GM18867 (cell line): ENCODE measurements at regions not wholly inside any gene's neighbourhood (a gene's known extent, or its start where the extent isn't known, plus 50 kb on each side); places are given as distances from the start of the nearest gene placed in this dataset.

Experiments used
- ATAC-seq: cut with Tn5 transposase; IDR thresholded peaks from one replicate; pipeline ENCODE4 v1.9.1; 2021; ENCODE audit warnings: mild to moderate bottlenecking, moderate library complexity; ENCODE audit not compliant: unreplicated experiment

GRCh38 chr11:87972133-87972532, 203.1 kb downstream of the RAB38 start:
- peak; percentile 77 for ATAC-seq

GRCh38 chr11:87971354-87971753, 203.9 kb downstream of the RAB38 start:
- no peak for ATAC-seq

- ATAC-seq, result no peak
These were observed 204.5 kb downstream of the RAB38 start for GRCh38 chr11:87970762-87971161.

DNA sequence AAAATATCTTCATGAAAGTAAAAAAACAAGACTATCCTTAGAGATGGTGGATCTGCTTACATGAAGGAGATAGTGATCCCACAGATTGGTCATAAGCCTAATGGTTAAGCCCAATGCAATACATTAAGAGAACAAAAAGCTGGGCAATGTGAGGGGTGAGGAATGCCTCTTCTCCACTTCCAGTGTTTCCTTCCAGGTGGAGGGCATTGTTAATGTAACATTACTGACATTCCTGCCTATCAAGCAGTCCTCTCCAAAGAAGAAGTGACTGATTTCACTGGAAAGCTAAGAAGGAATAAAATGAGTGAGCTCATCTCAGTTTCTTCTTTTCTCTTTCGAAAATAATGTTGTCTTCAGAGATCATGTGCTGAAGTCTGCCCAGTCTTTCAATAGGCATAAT, 207.8 kb downstream of the RAB38 start:
- no peak for ATAC-seq

GRCh38 chr11:87966694-87967093, 208.5 kb downstream of the RAB38 start:
- no peak for ATAC-seq

- ATAC-seq, result no peak
These were observed 209.0 kb downstream of the RAB38 start for GRCh38 chr11:87966216-87966615.

GRCh38 chr11:87961606-87962005, 213.6 kb downstream of the RAB38 start:
- no peak for ATAC-seq

DNA sequence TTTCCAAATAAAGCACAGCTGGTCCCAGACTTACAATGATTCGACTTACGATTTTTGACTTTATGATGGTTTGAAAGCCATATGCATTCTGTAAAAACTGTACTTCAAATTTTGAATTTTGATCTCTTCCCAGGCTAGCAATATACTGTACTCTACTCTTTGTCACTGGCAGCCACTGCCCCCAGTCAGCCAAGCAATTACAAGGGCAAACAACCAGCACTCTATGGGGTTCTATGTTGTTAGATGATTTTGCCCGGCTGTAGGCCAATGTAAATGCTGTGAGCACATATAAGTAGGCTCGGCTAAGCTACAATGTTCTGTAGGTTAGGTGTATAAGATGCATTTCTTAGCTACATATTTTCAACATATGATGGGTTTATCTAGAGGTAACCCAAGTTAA, 217.3 kb downstream of the RAB38 start:
- ATAC-seq, result no peak

DNA sequence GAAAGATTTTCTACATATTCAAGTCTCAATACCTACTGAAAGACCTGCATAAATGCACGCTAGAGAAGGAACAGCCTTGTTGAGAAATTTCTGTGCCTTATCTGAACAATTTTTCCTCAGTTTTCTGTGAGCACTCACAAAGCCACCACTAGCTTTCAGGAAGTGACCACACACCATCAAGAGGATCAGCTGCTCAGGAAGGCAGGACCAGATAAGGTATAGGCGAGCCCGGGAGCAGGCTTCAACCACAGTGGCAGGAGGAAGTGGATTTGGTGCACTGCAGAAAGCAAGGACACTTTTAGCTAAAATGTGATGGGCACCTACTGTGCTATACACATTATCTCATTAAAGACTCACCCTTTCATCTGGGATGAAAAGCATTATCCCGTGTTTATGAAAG, 220.8 kb downstream of the RAB38 start:
- ATAC-seq, result no peak

- ATAC-seq, result no peak
These were observed 232.5 kb downstream of the RAB38 start for GRCh38 chr11:87942786-87943185.

DNA sequence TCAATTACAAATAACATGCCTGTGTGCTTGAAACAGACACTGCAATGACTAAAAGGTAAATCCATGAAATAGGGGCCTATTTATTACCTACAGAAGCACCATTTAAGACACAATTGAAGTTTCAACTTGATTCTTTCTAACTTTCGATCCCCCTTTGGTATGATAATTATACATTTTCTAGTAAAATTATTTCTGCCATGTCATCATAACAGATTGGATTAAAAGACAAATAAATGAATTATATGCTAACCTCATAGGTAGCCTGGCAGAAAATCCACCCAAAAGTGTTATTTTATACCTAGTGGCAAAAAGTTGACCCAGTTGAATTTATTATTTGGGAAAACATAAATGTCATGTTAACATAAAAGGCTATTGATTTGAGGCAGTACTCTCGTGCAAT, 241.1 kb downstream of the RAB38 start:
- ATAC-seq, result no peak

GRCh38 chr11:87926250-87926970, 248.8 kb downstream of the RAB38 start:
- ATAC-seq, result peak; percentile 68

GRCh38 chr11:87924125-87924524, 251.1 kb downstream of the RAB38 start:
- ATAC-seq, result no peak

DNA sequence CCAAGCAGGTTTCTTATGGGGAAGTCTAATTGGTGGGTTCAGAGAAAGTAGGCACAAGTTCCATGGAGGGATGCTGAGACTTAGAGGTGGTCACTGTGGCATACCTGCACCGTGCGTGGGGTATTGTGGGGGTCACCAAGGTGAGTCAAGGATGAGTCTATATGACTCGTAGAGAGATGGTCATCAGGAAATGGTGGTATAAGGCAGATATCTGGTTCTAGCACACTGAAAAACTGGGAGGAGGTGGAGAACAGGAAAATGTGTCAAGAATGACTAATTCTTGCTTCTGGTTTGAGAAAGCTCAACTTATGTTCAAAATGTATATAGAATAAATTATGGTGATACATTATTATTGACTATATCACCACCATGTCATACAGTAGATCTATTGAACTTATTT, 258.1 kb downstream of the RAB38 start:
- no peak for ATAC-seq

GRCh38 chr11:87909178-87909577, 266.1 kb downstream of the RAB38 start:
- ATAC-seq, result no peak

DNA sequence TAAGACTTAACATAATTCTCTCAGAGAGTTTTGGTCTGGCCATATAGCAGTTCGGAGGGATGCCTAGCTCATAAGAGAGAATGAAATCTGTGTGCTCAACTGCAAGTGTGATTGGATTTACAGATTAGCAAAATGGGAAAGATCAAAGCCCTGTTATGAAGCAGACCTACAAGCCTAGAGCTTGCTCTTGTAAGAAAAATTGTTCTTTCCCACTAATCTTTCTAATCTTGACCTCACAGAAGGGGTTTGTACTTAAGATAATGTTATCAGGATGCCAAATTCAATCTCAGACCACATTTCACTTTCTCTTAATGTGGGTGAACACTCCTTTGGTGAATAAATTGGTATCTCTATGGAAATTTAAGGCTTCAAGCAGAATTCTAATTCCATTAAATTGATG, 267.2 kb downstream of the RAB38 start:
- no peak for ATAC-seq

GRCh38 chr11:87903345-87903744, 271.9 kb downstream of the RAB38 start:
- no peak for ATAC-seq

DNA sequence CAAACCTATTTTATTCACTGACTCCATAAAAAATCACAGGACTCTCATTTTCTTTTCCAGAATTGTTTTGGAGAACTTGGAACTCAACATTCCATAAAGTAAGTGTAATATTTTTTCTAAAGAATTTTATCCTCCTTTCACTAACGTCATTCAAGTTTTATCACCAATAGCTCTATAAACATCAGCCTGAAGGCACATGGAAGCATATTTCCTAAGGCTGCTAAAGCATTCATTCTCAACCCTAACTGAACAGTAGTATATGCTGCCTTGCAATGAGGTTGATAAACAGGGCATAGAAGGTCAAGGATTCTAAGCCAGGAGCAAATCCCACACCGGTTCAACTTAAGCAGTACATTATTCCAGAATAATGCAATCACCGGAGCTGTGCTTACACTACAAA, 273.9 kb downstream of the RAB38 start:
- ATAC-seq, result no peak

DNA sequence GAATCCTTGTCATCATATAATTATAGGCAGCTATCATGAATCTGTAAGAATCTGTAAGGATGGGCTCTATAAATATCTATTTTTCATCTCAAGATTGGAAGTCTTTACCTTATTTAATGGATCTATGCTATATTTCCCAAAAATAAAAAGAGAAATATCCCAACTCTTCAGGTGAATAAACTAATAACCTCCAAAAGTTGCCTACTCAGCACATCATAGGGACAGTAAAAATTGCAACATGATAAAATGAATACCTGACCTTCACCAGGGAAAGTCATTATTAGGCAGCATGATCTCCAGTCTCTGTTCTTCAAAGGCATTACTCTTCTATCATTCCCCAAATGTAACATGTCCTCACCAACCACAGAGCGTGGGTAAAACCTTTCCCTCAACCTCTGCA, 277.3 kb downstream of the RAB38 start:
- no peak for ATAC-seq

GRCh38 chr11:87897071-87897470, 278.2 kb downstream of the RAB38 start:
- no peak for ATAC-seq

GRCh38 chr11:87894961-87895360, 280.3 kb downstream of the RAB38 start:
- no peak for ATAC-seq

DNA sequence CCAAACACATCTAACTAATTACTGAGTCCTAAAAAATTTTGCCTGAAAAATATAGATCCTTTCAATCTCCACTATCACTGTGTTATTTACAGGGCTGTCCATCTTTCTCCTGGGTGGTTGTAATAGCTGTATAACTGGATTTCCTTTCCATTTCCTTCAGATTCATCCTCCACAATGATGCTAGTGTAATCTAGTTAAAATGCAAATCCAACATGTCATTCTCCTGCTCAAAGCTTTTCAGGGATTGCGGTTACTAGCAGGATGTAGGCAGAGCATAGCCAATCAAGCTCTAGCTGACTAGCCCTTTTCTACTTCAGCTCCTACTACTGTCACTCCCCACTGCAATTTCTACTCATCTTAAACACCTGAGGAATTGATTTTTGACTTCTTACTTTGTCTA, 283.0 kb downstream of the RAB38 start:
- ATAC-seq, result no peak

- ATAC-seq, result no peak
These were observed 286.1 kb downstream of the RAB38 start for GRCh38 chr11:87889126-87889525.
